CD14-positive monocyte (primary cell): ENCODE measurements at regions not wholly inside any gene's neighbourhood (a gene's known extent, or its start where the extent isn't known, plus 50 kb on each side); places are given as distances from the start of the nearest gene placed in this dataset.

ENCODE experiments used
- DNase-seq, 3 donors: peaks; one replicate each; pipeline ENCODE4 v3.0.0-alpha.2; 2011 to 2022
- H2AFZ ChIP-seq: 2 replicates; pipeline ENCODE4 v1.6.0; 2012; ENCODE audit warnings: mild to moderate bottlenecking, low read depth, low read length, inconsistent platforms; ENCODE audit not compliant: insufficient read depth, poor library complexity, severe bottlenecking
- H3K27ac ChIP-seq, 2 donors: 1 replicate in 1 of 2; 2 replicates in 1 of 2; pipeline ENCODE4 v1.5.1; 2012 to 2013; ENCODE audit warnings: low read length in 2 of 2, control low read depth in 1 of 2, inconsistent platforms in 1 of 2, low read depth in 1 of 2, mild to moderate bottlenecking in 1 of 2
- H3K27me3 ChIP-seq, 2 donors: one replicate each; pipeline versions ENCODE4 v1.6.0 to v1.6.1; 2011 to 2013; ENCODE audit warnings: low read length in 2 of 2; ENCODE audit not compliant: control insufficient read depth in 2 of 2, insufficient read depth in 2 of 2
- H3K36me3 ChIP-seq, 2 donors: replicated peaks in 1 of 2; 1 replicate in 1 of 2; 2 replicates in 1 of 2; pipeline versions ENCODE4 v1.5.1 to v1.6.1; 2012 to 2013; ENCODE audit warnings: low read length in 2 of 2, control low read depth in 1 of 2, inconsistent platforms in 1 of 2, mild to moderate bottlenecking in 1 of 2; ENCODE audit not compliant: insufficient read depth in 2 of 2, control insufficient read depth in 1 of 2
- H3K4me1 ChIP-seq, 2 donors: 1 replicate in 1 of 2; 2 replicates in 1 of 2; pipeline versions ENCODE4 v1.5.1 to v1.6.1; 2012 to 2013; ENCODE audit warnings: low read length in 2 of 2, control low read depth in 1 of 2, inconsistent platforms in 1 of 2, mild to moderate bottlenecking in 1 of 2, moderate library complexity in 1 of 2; ENCODE audit not compliant: insufficient read depth in 2 of 2, control insufficient read depth in 1 of 2
- H3K4me2 ChIP-seq: replicated peaks from 2 replicates; pipeline ENCODE3; 2012; ENCODE audit warnings: low read length, moderate library complexity, mild to moderate bottlenecking; ENCODE audit not compliant: poor library complexity, severe bottlenecking; ENCODE audit errors: extremely low read depth
- H3K4me3 ChIP-seq, 3 experiments: fragments of 200-600 bp in 1 of 3; sonication (generic) in 1 of 3; replicated peaks in 1 of 3; 1 replicate in 2 of 3; 2 replicates in 1 of 3; pipeline ENCODE4 v1.5.1; 2011 to 2013; ENCODE audit warnings: low read length in 3 of 3, mild to moderate bottlenecking in 3 of 3, control low read depth in 2 of 3, low read depth in 2 of 3, inconsistent platforms in 1 of 3, moderate library complexity in 1 of 3
- H3K79me2 ChIP-seq: 2 replicates; pipeline ENCODE4 v1.6.0; 2012; ENCODE audit warnings: mild to moderate bottlenecking, control low read depth, inconsistent platforms, low read length, moderate library complexity; ENCODE audit not compliant: insufficient read depth
- H3K9ac ChIP-seq: 2 replicates; pipeline ENCODE4 v1.6.0; 2017; ENCODE audit warnings: low read length, mild to moderate bottlenecking; ENCODE audit not compliant: insufficient read depth, poor library complexity, severe bottlenecking
- H3K9me3 ChIP-seq, 2 donors: replicated peaks in 1 of 2; 1 replicate in 1 of 2; 2 replicates in 1 of 2; pipeline versions ENCODE4 v1.5.1 to v1.6.1; 2012 to 2013; ENCODE audit warnings: low read length in 2 of 2, control low read depth in 1 of 2; ENCODE audit not compliant: control insufficient read depth in 1 of 2, insufficient read depth in 1 of 2
- H4K20me1 ChIP-seq: 2 replicates; pipeline ENCODE4 v1.6.0; 2012; ENCODE audit warnings: mild to moderate bottlenecking, low read length, control low read depth, moderate library complexity; ENCODE audit not compliant: insufficient read depth
- H3K27ac Mint-ChIP-seq, 7 donors: one replicate each; pipeline ENCODE4 v1.8.0; 2020; ENCODE audit warnings: mild to moderate bottlenecking in 7 of 7, mixed read lengths in 7 of 7, moderate library complexity in 6 of 7, inconsistent platforms in 2 of 7
- H3K27me3 Mint-ChIP-seq, 3 donors: one replicate each; pipeline ENCODE4 v1.8.0; 2021 to 2022; ENCODE audit warnings: low read depth in 3 of 3, mild to moderate bottlenecking in 3 of 3, mixed read lengths in 3 of 3, moderate library complexity in 3 of 3, inconsistent platforms in 1 of 3
- H3K36me3 Mint-ChIP-seq, 2 donors: one replicate each; pipeline ENCODE4 v1.8.0; 2020; ENCODE audit warnings: mixed read lengths in 2 of 2, inconsistent platforms in 1 of 2, mild to moderate bottlenecking in 1 of 2
- H3K4me1 Mint-ChIP-seq: one replicate; pipeline ENCODE4 v1.8.0; 2020; ENCODE audit warnings: mild to moderate bottlenecking, mixed read lengths
- H3K4me3 Mint-ChIP-seq, 2 donors: one replicate each; pipeline ENCODE4 v1.8.0; 2020; ENCODE audit warnings: mild to moderate bottlenecking in 2 of 2, mixed read lengths in 2 of 2, moderate library complexity in 1 of 2
- H3K9me3 Mint-ChIP-seq, 7 donors: one replicate each; pipeline ENCODE4 v1.8.0; 2020 to 2022; ENCODE audit warnings: mixed read lengths in 7 of 7, mild to moderate bottlenecking in 6 of 7, moderate library complexity in 6 of 7, inconsistent platforms in 2 of 7
- CTCF ChIP-seq: fragments of 200-600 bp; IDR thresholded peaks from one replicate; pipeline ENCODE4 v1.8.0; 2022; ENCODE audit warnings: antibody characterized with exemption, mild to moderate bottlenecking
- WGBS: methylation state at CpG from one replicate; pipeline ENCODE4 v1.1.5; 2013; ENCODE audit warnings: missing lambda C conversion rate; ENCODE audit not compliant: insufficient coverage; 5-methylcytosine and 5-hydroxymethylcytosine counted together
- intact Hi-C, 2 donors: fragments of 100-400 bp; cut with micrococcal nuclease; formaldehyde crosslinking; loops; one replicate each; pipeline versions ENCODE4 v1.15.0 to v1.15.1; 2023

GRCh38 chr20:10902174-10902573 is 228.4 kb upstream of the JAG1 start:
- Histone ChIP-seq H3K4me1 (no peaks in the 10 kb centered on the region), H3K4me3 (no peak overlapping the region), H3K27me3 (no peaks in the 10 kb centered on the region), H3K36me3 (no peaks in the 10 kb centered on the region), H4K20me1 (no peaks in the 10 kb centered on the region), H3K4me2 (no peak overlapping the region), H3K79me2 (no peaks in the 10 kb centered on the region), H2AFZ (no peak overlapping the region), H3K9ac (no peak overlapping the region), H3K9me3 (no peaks in the 10 kb centered on the region), H3K27ac (no peak overlapping the region)
- peaks cover 0 to 3% (median 2%) of the 10 kb centered on the region in 3 donors for H3K27me3 Mint-ChIP-seq
- peaks cover 0 to 3% (median 2%) of the 10 kb centered on the region in 7 donors for H3K9me3 Mint-ChIP-seq
- intact Hi-C loops = no loop called here
- no peak overlapping the region for H3K4me3 Mint-ChIP-seq
- no CpG with 5 or more reads among the region's 1 CpG for WGBS
- H3K4me1 Mint-ChIP-seq = no peaks in the 10 kb centered on the region
- no peak for DNase-seq
- H3K27ac Mint-ChIP-seq = no peak overlapping the region
- no peak for TF ChIP-seq CTCF
- no peaks in the 10 kb centered on the region for H3K36me3 Mint-ChIP-seq

- Histone ChIP-seq H4K20me1 (no peaks in the 10 kb centered on the region), H3K27me3 (no peaks in the 10 kb centered on the region), H3K79me2 (no peaks in the 10 kb centered on the region), H3K9me3 (no peaks in the 10 kb centered on the region), H3K9ac (no peak overlapping the region), H2AFZ (no peak overlapping the region), H3K4me2 (no peak overlapping the region), H3K27ac (no peak overlapping the region), H3K36me3 (no peaks in the 10 kb centered on the region), H3K4me3 (no peak overlapping the region), H3K4me1 (no peaks in the 10 kb centered on the region)
- Mint-ChIP-seq H3K27me3 (peaks cover 0 to 3% (median 2%) of the 10 kb centered on the region in 3 donors), H3K36me3 (no peaks in the 10 kb centered on the region), H3K4me3 (no peak overlapping the region), H3K4me1 (no peaks in the 10 kb centered on the region), H3K9me3 (peaks cover 0 to 3% (median 2%) of the 10 kb centered on the region in 7 donors), H3K27ac (no peak overlapping the region)
- whole genome bisulfite sequencing = no CpG with 5 or more reads among the region's 1 CpG
- DNase-seq = no peak
- intact Hi-C loops = no loop called here
- TF ChIP-seq CTCF = no peak
These were observed 228.9 kb upstream of the JAG1 start for GRCh38 chr20:10902576-10903282.
